GM19239 (cell line): ENCODE measurements at regions not wholly inside any gene's neighbourhood (a gene's known extent, or its start where the extent isn't known, plus 50 kb on each side); places are given as distances from the start of the nearest gene placed in this dataset.
"Not testable (repeated sequence)": the region's sequence is repeated elsewhere in the genome, so short reads cannot be mapped to it uniquely, and the experiment has no call there.

Experiments
- DNase-seq: peaks from one replicate; pipeline ENCODE4 v3.0.0; 2011; ENCODE audit warnings: low spot score; ENCODE audit not compliant: insufficient read length
- FAIRE-seq: peaks from 2 replicates; lab custom pipeline; 2011; peaks lifted over from hg19 to GRCh38; lab: Jason Lieb, UNC

- no peak for FAIRE-seq
- DNase-seq = no peak
These were observed 276.2 kb downstream of the WDR11 start for GRCh38 chr10:121127151-121127906.

- no peak for FAIRE-seq
- DNase-seq = no peak
These were observed 277.0 kb downstream of the WDR11 start for GRCh38 chr10:121128164-121128563.

GRCh38 chr10:121129266-121129665 lies 278.1 kb downstream of the WDR11 start:
- no peak for FAIRE-seq
- no peak for DNase-seq

GRCh38 chr10:121130382-121130781 lies 279.2 kb downstream of the WDR11 start:
- no peak for FAIRE-seq

GRCh38 chr10:121131014-121131413 lies 279.9 kb downstream of the WDR11 start:
- FAIRE-seq = no peak
- no peak for DNase-seq

More at GRCh38 chr10:121130382-121130781, 279.2 kb downstream of the WDR11 start:
- no peak for DNase-seq

- DNase-seq = no peak
- no peak for FAIRE-seq
These were observed 280.5 kb downstream of the WDR11 start for GRCh38 chr10:121131426-121132265.

- FAIRE-seq (no peak), DNase-seq (no peak)
These were observed 281.1 kb downstream of the WDR11 start for GRCh38 chr10:121132273-121132672.

GRCh38 chr10:121133901-121134300 lies 282.7 kb downstream of the WDR11 start:
- FAIRE-seq (no peak), DNase-seq (no peak)

GRCh38 chr10:121134711-121135110 lies 283.5 kb downstream of the WDR11 start:
- FAIRE-seq = no peak
- no peak for DNase-seq

- no peak for DNase-seq
- no peak for FAIRE-seq
These were observed 284.4 kb downstream of the WDR11 start for GRCh38 chr10:121135512-121135911.

- no peak for DNase-seq
- no peak for FAIRE-seq
These were observed 286.4 kb downstream of the WDR11 start for GRCh38 chr10:121137533-121137932.

- FAIRE-seq = no peak
- no peak for DNase-seq
These were observed 287.1 kb downstream of the WDR11 start for GRCh38 chr10:121138112-121138860.

GRCh38 chr10:121138918-121139317 lies 287.8 kb downstream of the WDR11 start:
- FAIRE-seq (no peak), DNase-seq (no peak)

GRCh38 chr10:121145802-121146395 lies 294.7 kb downstream of the WDR11 start:
- FAIRE-seq, DNase-seq: not testable (repeated sequence)

- DNase-seq (no peak), FAIRE-seq (no peak)
These were observed 297.8 kb downstream of the WDR11 start for GRCh38 chr10:121148921-121149320.

GRCh38 chr10:121152033-121152432 lies 300.9 kb downstream of the WDR11 start:
- FAIRE-seq = no peak

GRCh38 chr10:121152935-121153334 lies 301.8 kb downstream of the WDR11 start:
- FAIRE-seq = no peak
- no peak for DNase-seq

More at GRCh38 chr10:121152033-121152432, 300.9 kb downstream of the WDR11 start:
- no peak for DNase-seq

- DNase-seq (no peak), FAIRE-seq (no peak)
These were observed 303.1 kb downstream of the WDR11 start for GRCh38 chr10:121154310-121154709.

- no peak for FAIRE-seq
These were observed 303.7 kb downstream of the WDR11 start for GRCh38 chr10:121154846-121155245.

More at GRCh38 chr10:121154846-121155245, 303.7 kb downstream of the WDR11 start:
- DNase-seq = no peak
